SW480 (cell line): ENCODE measurements at regions not wholly inside any gene's neighbourhood (a gene's known extent, or its start where the extent isn't known, plus 50 kb on each side); places are given as distances from the start of the nearest gene placed in this dataset.

ENCODE experiments used
- DNase-seq: peaks from one replicate; pipeline ENCODE4 v3.0.0-alpha.2; 2016; ENCODE audit warnings: low spot score

DNA sequence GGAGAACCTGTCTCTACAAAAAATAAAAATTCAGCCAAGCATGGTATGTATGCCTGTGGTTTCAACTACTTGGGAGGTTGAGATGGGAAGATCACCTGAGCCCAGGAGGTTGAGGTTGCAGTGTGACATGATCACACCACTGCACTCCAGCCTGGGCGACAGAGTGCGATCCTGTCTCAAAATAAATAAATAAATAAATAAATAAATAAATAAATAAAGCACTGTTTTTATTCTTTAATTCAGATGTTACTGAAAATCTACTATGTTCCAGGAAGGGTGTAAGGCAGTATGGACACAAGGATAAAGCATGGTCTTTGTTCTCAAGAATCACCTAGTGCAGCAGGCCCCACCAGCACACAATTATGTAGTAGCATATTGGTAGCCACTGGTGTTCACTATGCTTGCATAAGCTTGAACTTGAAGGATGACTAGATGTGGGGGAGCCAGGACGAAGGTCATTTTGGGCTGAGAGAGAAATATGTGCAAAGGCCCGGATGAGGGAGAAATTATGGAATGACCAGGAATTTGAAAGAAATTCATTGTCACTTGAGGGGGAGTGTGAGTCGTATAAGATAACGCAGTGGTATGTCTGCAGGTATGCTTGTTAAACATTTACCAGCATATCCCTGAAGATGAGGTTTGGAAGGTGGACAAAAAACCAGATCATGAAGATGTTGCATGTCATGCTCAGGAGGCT, 70.2 kb upstream of the CD180 start:
- no peak for DNase-seq

- no peak for DNase-seq
Observed at GRCh38 chr5:67265951-67266350, 69.4 kb upstream of the CD180 start.

DNA sequence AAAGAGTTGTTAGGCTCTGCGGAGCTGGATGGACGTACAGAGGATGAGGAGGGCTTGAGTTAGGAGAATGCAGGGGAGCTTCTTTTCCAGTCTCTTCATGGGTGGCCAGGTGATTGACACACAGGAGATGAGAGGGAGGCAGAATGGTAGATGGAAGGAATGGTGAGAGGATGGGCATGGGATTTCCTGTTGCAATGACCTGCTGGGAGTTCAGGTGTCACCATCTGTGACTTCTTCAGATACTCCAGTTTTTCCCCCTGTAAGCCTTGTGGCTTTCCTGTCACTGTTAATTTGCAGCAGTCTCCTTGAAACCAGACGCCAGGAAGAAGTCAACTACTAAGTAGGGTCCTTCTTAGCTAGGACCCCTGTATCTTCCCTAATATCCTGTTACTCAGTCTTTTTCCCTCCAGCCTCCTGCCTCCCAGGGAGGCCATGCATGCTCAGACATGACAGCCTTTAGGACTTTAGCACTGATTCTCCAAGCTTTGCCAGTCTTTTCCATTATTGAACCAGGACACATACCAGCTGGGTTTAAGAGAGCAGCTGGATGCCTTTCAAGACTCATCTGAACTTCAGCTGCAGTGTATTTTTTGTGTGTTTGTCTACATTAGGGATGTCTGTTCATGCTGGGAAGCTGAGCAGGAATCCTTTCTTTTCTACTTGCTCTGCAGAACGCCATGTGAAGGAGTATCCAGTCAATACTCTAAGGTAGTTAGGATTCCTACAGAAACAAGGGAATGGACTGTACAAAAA, 67.2 kb upstream of the CD180 start:
- DNase-seq = no peak

- DNase-seq = no peak
Observed at GRCh38 chr5:67262956-67263355, 66.4 kb upstream of the CD180 start.

- no peak for DNase-seq
Observed at GRCh38 chr5:67262206-67262605, 65.6 kb upstream of the CD180 start.

GRCh38 chr5:67259548-67260215, 63.1 kb upstream of the CD180 start:
- DNase-seq = no peak

- no peak for DNase-seq
Observed at GRCh38 chr5:67257500-67257899, 60.9 kb upstream of the CD180 start.

DNA sequence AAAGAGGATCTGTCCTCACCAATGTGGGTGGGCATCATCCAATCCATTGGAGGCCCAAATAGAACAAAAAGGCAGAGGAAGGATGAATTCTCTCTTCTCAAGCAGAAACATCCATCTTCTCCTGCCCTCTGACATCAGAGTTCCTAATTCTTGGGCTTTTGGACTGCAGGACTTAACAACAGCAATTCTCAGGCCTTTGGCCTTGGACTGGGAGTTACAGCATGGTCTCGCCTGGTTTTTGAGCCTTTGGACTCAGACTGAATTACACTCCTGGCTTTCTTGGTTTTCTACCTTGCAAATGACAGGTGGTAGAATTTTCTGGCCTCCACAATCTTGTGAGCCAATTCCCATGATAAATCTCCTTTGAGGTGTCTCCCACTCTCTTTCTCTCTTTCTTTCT, 60.5 kb upstream of the CD180 start:
- no peak for DNase-seq

DNA sequence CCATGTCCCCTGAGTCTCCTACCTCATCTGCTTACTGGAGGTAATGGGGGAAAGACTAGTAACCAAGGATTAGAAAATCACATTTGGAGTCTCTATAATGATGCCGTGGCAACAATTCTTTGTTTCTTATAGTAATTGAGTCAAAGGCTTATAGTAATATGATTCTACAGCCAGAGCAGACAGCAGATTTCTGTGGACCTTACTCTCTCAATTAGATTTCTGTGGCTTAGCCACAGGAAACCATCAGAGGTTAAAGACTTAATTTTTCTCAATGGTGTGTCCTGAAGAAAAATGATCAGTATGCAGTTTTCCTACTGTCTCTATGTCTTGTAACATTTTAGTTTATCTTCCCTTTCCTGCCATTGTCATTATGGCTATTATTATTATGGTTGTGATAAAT, 59.3 kb upstream of the CD180 start:
- DNase-seq = no peak

DNA sequence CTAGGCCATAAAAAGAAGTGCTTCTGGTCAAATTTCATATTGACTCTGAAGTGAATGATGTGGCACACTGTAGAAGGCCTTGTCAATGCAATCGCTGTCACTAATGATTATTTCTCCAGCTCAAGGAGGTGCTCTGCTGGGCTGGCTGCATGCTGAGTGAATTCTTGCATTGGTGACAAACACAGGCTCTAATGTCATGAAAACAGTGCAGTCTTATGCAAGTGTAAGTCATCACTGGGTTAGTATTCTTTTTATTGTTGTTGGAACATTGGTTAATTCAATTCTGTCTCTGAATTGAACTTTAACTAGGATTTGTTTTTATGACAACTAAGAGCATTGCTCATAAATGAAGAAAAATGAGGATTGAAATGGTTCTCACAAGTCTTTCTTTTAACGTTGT, 57.3 kb upstream of the CD180 start:
- no peak for DNase-seq

GRCh38 chr5:67249590-67249895, 52.9 kb upstream of the CD180 start:
- no peak for DNase-seq

GRCh38 chr5:67248703-67249589, 52.3 kb upstream of the CD180 start:
- DNase-seq = peak; percentile 14

DNA sequence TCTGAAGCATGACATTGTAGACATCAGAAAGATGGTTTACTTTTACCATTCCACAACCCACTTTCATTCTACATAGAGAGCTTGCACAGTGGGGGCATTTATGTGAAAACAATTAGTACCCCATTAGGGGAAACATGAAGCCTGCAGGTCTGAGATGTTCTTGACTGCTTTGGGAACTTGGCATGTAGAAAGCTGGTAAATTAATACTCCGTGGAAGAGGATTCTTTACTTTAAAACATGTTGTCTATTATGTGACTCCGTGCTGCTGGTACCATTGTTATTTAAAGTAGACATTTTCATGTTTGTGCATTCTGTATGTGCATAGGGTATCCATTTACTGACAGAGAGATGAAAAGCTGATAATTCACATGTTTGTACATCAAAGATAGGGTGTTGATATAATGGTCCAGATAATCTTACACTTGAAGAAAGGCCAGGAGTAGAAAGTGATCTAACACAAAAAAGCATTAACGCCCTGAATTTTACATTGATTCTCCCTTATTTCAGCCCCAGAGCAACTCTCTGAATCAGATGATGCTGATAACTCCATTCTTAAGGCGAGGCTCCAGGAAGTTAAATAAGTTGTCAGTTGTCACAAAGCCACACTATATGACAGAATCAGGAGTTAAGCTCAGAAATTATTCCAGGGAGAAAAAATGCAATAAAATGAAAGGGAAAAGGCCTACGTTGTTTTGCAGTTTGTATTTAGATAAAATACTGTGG, 50.1 kb upstream of the CD180 start:
- DNase-seq = no peak
